ENCODE measurements at regions not wholly inside any gene's neighbourhood (a gene's known extent, or its start where the extent isn't known, plus 50 kb on each side); places are given as distances from the start of the nearest gene placed in this dataset.

DNA sequence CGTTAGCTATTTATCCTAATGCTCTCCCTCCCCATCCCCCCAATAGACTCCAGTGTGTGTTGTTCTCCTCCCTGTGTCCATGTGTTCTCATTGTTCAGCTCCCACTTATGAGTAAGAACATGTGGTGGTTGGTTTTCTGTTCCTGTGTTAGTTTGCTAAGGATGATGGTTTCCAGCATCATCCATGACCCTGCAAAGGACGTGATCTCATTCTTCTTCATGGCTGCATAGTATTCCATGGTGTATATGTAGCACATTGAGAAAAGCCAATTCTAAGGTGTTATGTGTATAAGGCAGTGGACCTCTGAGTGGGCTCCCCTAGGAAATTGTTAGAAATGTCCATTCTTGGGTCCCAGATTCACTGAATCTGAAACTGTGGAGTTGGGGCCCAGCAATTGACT is 103.1 kb upstream of the MYO10 start:
- DNase-seq (ENCODE audit: low spot score): no peak
- TF ChIP-seq, protein P1, sequence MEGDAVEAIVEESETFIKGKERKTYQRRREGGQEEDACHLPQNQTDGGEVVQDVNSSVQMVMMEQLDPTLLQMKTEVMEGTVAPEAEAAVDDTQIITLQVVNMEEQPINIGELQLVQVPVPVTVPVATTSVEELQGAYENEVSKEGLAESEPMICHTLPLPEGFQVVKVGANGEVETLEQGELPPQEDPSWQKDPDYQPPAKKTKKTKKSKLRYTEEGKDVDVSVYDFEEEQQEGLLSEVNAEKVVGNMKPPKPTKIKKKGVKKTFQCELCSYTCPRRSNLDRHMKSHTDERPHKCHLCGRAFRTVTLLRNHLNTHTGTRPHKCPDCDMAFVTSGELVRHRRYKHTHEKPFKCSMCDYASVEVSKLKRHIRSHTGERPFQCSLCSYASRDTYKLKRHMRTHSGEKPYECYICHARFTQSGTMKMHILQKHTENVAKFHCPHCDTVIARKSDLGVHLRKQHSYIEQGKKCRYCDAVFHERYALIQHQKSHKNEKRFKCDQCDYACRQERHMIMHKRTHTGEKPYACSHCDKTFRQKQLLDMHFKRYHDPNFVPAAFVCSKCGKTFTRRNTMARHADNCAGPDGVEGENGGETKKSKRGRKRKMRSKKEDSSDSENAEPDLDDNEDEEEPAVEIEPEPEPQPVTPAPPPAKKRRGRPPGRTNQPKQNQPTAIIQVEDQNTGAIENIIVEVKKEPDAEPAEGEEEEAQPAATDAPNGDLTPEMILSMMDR (IDR thresholded peaks at IDR 0.05; ENCODE audit: extremely low read depth, missing control alignments): no peak

DNA sequence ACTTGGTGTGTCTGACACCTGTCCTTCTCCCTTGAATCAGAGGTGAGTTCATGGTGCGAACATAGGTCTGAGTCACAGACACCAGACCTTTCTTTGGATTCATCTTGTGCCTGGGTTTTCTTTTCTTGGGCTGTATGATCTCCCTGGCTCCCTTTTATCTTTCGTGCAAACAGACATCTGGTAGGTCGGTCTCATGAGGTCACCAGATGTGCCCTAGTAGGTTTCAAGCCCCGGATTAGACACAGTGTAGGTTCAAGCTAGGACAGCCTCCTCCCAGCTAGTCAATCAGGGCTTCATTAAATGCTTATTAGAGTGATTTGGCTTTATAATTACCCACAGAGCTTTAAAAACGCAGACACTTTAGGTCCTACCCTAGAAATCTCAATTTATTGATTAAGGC is 106.0 kb upstream of the MYO10 start:
- TF ChIP-seq, protein P1 (IDR thresholded peaks at IDR 0.05; ENCODE audit: extremely low read depth, missing control alignments): no peak
- DNase-seq (ENCODE audit: low spot score): no peak

DNA sequence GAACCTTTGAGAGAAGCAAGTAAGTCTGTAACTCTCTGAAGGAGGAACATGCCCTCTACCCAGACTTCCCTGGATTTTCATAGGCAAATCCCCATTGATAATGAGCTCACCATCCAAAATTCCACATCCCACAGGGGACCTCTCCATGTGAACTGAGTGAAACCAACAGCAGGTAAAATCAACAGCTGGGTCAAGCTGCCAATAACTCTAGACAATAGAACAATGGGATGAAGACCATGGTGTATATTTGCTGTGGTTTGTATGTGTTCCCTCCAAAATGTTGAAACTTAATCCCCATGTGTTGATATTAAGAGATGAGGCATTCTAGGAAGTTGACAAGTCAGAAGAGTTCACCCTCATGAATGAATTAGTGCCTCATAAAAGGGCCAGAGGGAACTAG is 110.2 kb upstream of the MYO10 start:
- DNase-seq (ENCODE audit: low spot score): no peak
- TF ChIP-seq, protein P1 (IDR thresholded peaks at IDR 0.05; ENCODE audit: extremely low read depth, missing control alignments): no peak

DNA sequence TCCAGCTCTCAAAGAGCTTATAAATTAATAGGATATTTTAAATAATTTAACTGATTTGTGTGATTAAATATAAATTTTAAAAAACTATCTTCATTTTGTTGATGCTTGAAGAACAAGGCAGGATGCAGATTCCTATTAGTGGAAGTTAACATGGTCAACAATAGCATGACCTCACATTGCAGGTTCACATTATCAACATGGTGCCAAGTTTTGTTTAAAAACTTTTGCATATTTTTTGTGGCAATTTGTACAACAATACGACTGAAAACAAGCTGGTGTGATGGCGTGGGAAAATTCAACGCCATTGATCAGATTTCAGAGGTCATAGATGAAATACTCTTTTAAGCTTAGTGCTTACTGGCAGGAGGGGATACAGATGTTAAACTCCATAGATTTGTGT is 114.1 kb upstream of the MYO10 start:
- DNase-seq (ENCODE audit: low spot score): no peak
- TF ChIP-seq, protein P1 (IDR thresholded peaks at IDR 0.05; ENCODE audit: extremely low read depth, missing control alignments): no peak

DNA sequence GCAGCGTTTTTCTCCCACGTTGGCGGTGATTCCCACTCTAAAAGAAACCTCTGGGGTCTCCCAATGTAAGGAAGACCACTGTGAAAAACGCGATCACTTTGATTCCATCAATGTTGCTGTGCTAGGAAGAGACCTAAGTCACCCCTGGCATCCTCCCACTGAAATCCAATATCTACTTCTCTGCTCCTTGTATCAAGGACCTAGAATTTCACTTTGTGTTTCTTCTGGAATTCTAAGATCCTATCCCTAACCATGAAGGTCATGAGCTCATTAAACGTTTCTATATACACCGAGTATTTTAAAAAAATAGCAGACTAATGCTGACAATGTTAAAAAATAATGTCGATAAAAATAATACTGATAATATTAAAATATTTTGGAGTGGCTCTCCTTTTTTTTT is 118.8 kb upstream of the MYO10 start:
- TF ChIP-seq, protein P1 (IDR thresholded peaks at IDR 0.05; ENCODE audit: extremely low read depth, missing control alignments): no peak
- DNase-seq (ENCODE audit: low spot score): no peak

DNA sequence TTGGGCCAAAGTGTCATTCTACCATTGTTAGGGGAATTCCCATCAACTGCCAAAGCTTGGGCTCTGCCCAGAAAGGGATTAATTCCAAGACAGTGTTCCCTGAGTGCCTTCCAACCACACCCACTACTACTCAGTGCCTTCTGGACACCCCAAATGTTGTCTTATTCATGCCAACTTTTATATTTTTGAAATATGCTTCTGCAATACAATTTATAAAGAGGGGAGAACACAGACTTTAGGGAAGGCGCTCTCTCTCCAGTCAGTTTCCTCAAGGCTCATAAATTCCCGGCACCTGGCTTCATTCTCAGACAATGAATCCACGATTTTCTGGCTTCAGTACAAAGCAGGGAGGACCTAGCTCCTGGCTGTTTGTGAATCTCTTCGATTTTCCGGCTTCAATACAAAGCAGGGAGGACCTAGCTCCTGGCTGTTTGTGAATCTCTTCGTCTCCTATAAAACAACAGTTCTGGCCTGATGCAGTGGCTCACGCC is 120.1 kb upstream of the MYO10 start:
- no peak for DNase-seq (ENCODE audit: low spot score)

DNA sequence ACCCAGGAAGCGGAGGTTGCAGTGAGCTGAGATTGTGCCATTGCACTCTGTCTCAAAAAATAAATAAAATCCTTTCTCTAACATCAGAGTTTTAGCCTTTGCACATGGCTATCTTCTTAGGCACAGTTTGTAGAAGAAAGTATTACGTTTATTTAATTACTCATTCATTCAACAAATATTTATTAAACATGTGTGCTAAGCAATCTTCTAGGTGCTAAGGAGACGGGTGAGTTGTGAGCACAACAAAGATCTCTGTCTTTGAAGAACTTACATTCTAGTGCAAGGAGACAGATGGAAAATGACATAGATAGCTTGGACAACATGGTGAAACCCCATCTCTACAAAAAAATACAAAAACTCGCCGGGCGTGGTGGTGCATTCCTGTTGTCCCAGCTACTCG is 122.3 kb upstream of the MYO10 start:
- DNase-seq (ENCODE audit: low spot score): no peak
- TF ChIP-seq, protein P1 (IDR thresholded peaks at IDR 0.05; ENCODE audit: extremely low read depth, missing control alignments): no peak

More for the DNA sequence above, 120.1 kb upstream of the MYO10 start:
- TF ChIP-seq, protein P1 (IDR thresholded peaks at IDR 0.05; ENCODE audit: extremely low read depth, missing control alignments): no peak
